Endodermal cell (in vitro differentiated cells): ENCODE measurements at regions not wholly inside any gene's neighbourhood (a gene's known extent, or its start where the extent isn't known, plus 50 kb on each side); places are given as distances from the start of the nearest gene placed in this dataset.

Source experiments
- DNase-seq: peaks from one replicate; pipeline ENCODE4 v3.0.0-alpha.2; 2017
- H3K27ac ChIP-seq: 2 replicates; pipeline ENCODE4 v1.5.1; 2013; ENCODE audit warnings: mild to moderate bottlenecking, low read depth, low read length, moderate library complexity
- H3K27me3 ChIP-seq: 2 replicates; pipeline ENCODE4 v1.6.1; 2013; ENCODE audit warnings: mild to moderate bottlenecking, low read length, moderate library complexity; ENCODE audit not compliant: insufficient read depth, control insufficient read depth, poor library complexity, severe bottlenecking
- H3K36me3 ChIP-seq: 2 replicates; pipeline ENCODE4 v1.7.0; 2013; ENCODE audit warnings: mild to moderate bottlenecking, low read length, moderate library complexity; ENCODE audit not compliant: control insufficient read depth, insufficient read depth
- H3K4me1 ChIP-seq: one replicate; pipeline ENCODE4 v1.7.0; 2013; ENCODE audit warnings: low read length; ENCODE audit not compliant: control insufficient read depth, insufficient read depth
- H3K4me3 ChIP-seq: 2 replicates; pipeline ENCODE4 v1.5.1; 2013; ENCODE audit warnings: mild to moderate bottlenecking, low read length, moderate library complexity
- H3K9ac ChIP-seq: 2 replicates; pipeline ENCODE4 v1.6.1; 2013; ENCODE audit warnings: mild to moderate bottlenecking, low read length, moderate library complexity; ENCODE audit not compliant: poor library complexity, severe bottlenecking; ENCODE audit errors: extremely low read depth
- H3K9me3 ChIP-seq: 2 replicates; pipeline ENCODE4 v1.6.1; 2013; ENCODE audit warnings: mild to moderate bottlenecking, low read length, moderate library complexity; ENCODE audit not compliant: control insufficient read depth
- H3K27ac Mint-ChIP-seq: 2 replicates; pipeline ENCODE4 v1.8.0; 2020; ENCODE audit warnings: mixed read lengths
- H3K27me3 Mint-ChIP-seq: 2 replicates; pipeline ENCODE4 v1.8.0; 2021; ENCODE audit warnings: mild to moderate bottlenecking, mixed read lengths; ENCODE audit not compliant: insufficient read depth
- H3K36me3 Mint-ChIP-seq: 2 replicates; pipeline ENCODE4 v1.8.0; 2020; ENCODE audit warnings: low read depth, mixed read lengths
- H3K4me1 Mint-ChIP-seq: 2 replicates; pipeline ENCODE4 v1.8.0; 2020; ENCODE audit warnings: mixed read lengths
- H3K4me3 Mint-ChIP-seq: 2 replicates; pipeline ENCODE4 v1.8.0; 2020; ENCODE audit warnings: mild to moderate bottlenecking, moderate library complexity, mixed read lengths
- H3K9me3 Mint-ChIP-seq: 2 replicates; pipeline ENCODE4 v1.8.0; 2020; ENCODE audit warnings: mild to moderate bottlenecking, mixed read lengths
- WGBS, 2 experiments: methylation state at CpG; one replicate each; pipeline versions ENCODE4 v1.1.5 to v1.1.7; 2013; ENCODE audit warnings: missing lambda C conversion rate in 2 of 2, mixed read lengths in 1 of 2; ENCODE audit not compliant: insufficient coverage in 1 of 2, insufficient read length in 1 of 2; 5-methylcytosine and 5-hydroxymethylcytosine counted together
- TF ChIP-seq, protein P1 (sequence below): fragments of 200-600 bp; sonication (generic); conservative IDR thresholded peaks from 2 replicates; pipeline ENCODE4 v1.5.0; 2021; ENCODE audit warnings: antibody characterized with exemption, mild to moderate bottlenecking

DNA sequence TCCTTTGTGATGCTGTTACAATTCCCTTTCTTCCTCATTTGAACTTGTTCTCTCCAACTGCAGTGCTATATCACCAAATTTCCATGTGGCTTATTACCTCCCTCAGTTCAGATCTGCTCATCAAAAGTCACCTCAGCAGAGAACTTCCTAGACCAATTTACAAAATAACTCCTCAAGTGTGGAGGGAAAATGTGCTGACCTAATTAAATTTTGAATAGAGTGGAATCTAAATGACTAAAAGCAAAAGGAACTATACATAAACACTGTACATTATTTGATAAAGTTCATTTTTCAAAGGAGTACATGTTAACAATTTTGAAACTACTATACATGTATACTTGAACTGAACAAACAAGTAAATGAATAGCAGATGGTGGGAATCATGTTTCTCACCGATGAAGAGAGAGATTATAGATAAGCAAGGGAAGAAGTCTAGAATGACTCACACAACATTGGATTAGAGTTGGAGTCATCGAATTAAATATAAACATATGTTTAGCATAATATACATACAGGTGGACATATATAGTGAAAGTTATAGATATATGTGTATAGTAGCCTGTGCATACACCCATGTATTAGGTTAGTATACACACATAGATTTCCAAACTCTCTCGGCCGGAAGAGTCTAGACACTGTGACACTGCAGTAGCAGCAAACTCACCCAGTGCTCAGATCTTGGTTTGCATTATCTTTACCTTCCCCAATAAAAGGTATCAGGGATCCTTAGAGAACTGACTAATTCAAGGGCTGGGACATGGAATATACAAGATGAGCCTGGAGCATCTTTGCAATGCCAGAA lies 318.7 kb downstream of the PCDH18 start:
- WGBS, 2 experiments, result 94% methylated on average over 3 of the region's 4 CpGs; no CpG with 5 or more reads in 1 of the 2 experiments
- no peak overlapping the region for H3K27ac ChIP-seq
- peaks cover 3% of the 10 kb centered on the region for H3K4me1 ChIP-seq
- H3K4me3 ChIP-seq, result no peak overlapping the region
- Mint-ChIP-seq H3K27me3 (no peaks in the 10 kb centered on the region), H3K9me3 (no peaks in the 10 kb centered on the region), H3K36me3 (no peaks in the 10 kb centered on the region), H3K4me3 (no peak overlapping the region), H3K27ac (no peak overlapping the region), H3K4me1 (peaks cover 3% of the 10 kb centered on the region)
- H3K36me3 ChIP-seq, result no peaks in the 10 kb centered on the region
- no peak for DNase-seq
- TF ChIP-seq, protein P1, sequence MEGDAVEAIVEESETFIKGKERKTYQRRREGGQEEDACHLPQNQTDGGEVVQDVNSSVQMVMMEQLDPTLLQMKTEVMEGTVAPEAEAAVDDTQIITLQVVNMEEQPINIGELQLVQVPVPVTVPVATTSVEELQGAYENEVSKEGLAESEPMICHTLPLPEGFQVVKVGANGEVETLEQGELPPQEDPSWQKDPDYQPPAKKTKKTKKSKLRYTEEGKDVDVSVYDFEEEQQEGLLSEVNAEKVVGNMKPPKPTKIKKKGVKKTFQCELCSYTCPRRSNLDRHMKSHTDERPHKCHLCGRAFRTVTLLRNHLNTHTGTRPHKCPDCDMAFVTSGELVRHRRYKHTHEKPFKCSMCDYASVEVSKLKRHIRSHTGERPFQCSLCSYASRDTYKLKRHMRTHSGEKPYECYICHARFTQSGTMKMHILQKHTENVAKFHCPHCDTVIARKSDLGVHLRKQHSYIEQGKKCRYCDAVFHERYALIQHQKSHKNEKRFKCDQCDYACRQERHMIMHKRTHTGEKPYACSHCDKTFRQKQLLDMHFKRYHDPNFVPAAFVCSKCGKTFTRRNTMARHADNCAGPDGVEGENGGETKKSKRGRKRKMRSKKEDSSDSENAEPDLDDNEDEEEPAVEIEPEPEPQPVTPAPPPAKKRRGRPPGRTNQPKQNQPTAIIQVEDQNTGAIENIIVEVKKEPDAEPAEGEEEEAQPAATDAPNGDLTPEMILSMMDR, result no peak
- no peaks in the 10 kb centered on the region for H3K27me3 ChIP-seq
- H3K9me3 ChIP-seq, result no peaks in the 10 kb centered on the region
- H3K9ac ChIP-seq, result no peak overlapping the region

DNA sequence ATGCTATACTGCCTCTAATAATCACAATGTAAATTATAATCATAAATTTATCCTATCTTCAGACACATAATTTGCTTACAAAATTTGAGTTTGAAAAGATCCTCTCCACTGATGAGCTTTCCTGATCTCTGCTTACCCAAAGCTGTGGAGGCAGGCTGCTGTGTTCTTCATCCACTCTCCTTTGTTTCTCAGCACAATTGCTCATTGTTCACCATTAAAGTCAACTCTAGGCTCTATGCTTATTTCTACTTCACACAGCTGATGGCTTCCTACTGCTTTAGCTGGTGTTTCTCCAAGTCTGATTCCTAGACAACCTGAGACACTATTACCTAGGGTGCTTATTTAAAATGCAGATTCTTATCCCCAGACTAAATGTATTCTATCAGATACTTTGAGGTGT lies 319.7 kb downstream of the PCDH18 start:
- Histone ChIP-seq H3K27me3 (no peaks in the 10 kb centered on the region), H3K4me1 (peaks cover 3% of the 10 kb centered on the region), H3K27ac (no peak overlapping the region), H3K9me3 (no peaks in the 10 kb centered on the region), H3K9ac (no peak overlapping the region), H3K4me3 (no peak overlapping the region), H3K36me3 (no peaks in the 10 kb centered on the region)
- Mint-ChIP-seq H3K27ac (no peak overlapping the region), H3K4me1 (peaks cover 3% of the 10 kb centered on the region), H3K9me3 (no peaks in the 10 kb centered on the region), H3K27me3 (no peaks in the 10 kb centered on the region), H3K4me3 (no peak overlapping the region), H3K36me3 (no peaks in the 10 kb centered on the region)
- TF ChIP-seq, protein P1, result no peak
- no peak for DNase-seq

DNA sequence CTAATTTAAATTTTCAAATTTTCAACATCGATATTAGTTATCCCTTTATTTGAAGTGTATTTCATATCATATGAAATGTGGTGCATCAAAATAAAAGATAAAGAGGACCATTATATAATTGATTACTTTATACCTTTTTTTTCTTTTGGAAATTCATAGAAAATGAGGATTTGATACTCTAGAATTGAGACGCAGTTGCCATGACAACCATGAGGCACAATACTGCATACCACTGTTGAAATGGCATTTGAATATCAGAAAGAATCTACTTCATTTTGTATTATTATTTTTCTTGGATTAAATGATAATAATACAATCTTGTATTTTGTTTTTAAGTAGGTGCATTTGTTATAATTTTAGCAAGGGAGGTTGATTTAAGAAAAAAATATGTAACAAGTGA lies 323.1 kb downstream of the PCDH18 start:
- Mint-ChIP-seq H3K27me3 (no peaks in the 10 kb centered on the region), H3K9me3 (no peaks in the 10 kb centered on the region), H3K4me1 (peaks cover 3% of the 10 kb centered on the region), H3K4me3 (no peak overlapping the region), H3K36me3 (no peaks in the 10 kb centered on the region), H3K27ac (no peak overlapping the region)
- Histone ChIP-seq H3K27me3 (no peaks in the 10 kb centered on the region), H3K4me3 (no peak overlapping the region), H3K27ac (no peak overlapping the region), H3K9ac (no peak overlapping the region), H3K36me3 (no peaks in the 10 kb centered on the region), H3K9me3 (no peaks in the 10 kb centered on the region), H3K4me1 (peaks cover 3% of the 10 kb centered on the region)
- no peak for DNase-seq
- TF ChIP-seq, protein P1, result no peak
- 100% methylated on average over 1 of the region's 2 CpGs; no CpG with 5 or more reads in 1 of the 2 experiments for WGBS, 2 experiments
